ENCODE measurements at regions not wholly inside any gene's neighbourhood (a gene's known extent, or its start where the extent isn't known, plus 50 kb on each side); places are given as distances from the start of the nearest gene placed in this dataset.
"Not testable (repeated sequence)": the region's sequence is repeated elsewhere in the genome, so short reads cannot be mapped to it uniquely, and the experiment has no call there.

DNA sequence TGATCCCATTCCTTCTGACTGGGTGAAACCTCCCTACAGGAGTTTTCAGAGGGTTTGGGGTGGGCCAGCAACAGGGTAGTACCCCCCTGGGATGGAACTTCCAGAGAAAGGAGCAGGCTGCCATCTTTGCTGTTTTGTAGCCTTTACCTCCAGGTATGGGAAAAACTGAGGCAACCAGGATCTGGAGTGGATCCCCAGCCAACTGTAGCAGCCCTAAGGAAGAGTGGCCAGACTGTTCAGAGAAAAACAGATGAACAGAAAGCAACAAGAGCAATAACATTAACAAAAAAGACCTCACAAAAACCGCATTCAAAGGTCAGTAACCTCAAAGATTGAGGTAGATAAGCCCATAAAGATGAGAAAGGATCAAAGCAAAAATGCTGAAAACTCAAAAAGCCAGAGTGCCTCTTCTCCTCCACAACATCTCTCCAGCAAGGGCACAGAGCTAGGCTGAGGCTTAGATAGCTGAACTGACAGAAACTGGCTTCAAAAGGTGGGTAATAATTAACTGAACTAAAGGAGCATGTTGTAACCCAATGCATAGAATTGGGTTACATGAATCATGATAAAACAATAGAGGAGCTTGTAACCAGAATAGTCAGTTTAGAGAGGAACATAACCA lies 1288.6 kb upstream of the CNTN5 start:
- DNase-seq (ENCODE audit: extremely low read depth in 1 of 11, low read depth in 9 of 11, low spot score in 4 of 11): peak in 1 of 11 donors; percentile 7

DNA sequence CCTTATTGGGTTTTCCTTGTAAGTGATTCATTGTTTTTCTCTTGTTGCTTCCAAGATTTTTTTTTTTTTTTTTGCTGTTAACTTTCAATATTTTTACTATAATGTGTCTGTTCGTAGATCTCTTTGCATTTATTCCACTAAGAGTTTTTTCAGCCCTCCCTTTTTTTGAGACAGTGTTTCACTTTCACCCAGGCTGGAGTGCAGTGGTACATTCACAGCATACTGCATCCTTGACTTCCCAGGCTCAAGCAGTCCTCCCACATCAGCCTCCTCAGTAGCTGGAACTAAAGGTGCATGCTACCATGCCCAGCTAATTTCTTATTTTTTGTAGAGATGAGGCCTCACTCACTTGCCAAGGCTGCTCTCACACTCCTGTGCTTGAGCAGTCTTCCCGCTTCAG lies 1282.0 kb upstream of the CNTN5 start:
- no peak for DNase-seq (ENCODE audit: extremely low read depth in 1 of 11, low read depth in 9 of 11, low spot score in 4 of 11)

DNA sequence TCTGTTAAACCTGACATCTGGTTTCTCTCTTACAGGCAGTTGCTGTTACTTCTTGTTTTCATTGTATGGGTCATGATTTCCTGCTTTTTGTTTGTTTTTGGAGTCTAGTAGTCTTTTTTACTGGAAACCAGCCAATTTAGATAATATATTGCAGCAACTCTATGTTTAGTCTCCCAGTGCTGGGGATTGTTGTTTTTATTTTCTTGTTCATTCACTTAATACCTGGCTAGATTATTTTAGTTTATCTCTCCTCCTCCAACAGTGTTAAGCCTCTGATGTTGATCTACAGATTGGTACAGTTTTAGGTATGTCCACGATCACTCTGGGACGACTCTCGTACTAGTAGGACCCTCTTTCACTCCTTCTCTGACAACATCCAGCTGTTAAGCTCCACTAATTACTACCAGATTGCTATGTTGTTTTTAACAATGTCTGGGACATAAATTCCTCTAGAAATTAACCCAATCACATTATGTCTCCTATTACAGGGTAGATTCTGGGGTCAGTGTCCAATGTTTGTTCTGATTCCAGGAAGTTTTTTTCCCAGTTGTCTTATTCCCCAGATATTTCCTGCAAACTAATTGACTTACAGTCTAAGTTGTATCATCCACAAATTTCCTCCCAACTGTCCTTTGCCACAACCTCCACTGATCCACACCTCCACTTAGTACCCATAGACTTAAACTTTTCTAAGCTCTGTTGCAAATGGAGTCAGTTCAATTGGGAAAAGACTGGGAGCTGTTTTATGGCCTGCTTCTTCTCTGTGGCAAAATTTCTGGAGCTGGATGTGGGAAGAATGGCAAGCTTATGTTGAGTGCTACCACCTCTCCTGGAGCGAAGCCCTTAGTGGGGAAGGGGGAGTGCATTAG lies 1280.6 kb upstream of the CNTN5 start:
- peak; percentile 49 to 84 (median 71) for DNase-seq (ENCODE audit: extremely low read depth in 1 of 11, low read depth in 9 of 11, low spot score in 4 of 11)

DNA sequence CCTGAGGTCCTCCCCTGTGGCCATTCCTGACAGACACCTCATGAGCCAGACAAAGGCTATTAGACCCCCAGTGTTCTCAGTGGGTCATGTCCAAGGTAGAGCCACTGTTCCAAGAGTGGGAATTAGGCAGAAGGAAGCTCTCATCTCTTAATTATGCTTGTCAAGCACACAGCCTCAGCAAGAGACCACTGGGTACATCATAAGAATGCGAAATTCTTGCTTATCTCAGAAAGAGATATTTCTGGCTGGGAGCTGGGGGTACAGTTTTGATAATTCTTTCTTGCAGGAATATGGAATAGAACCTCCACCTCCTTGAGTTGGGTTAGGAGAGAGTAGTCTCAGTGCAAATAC lies 1280.0 kb upstream of the CNTN5 start:
- DNase-seq (ENCODE audit: extremely low read depth in 1 of 11, low read depth in 9 of 11, low spot score in 4 of 11): peak in 1 of 11 donors; percentile 7

DNA sequence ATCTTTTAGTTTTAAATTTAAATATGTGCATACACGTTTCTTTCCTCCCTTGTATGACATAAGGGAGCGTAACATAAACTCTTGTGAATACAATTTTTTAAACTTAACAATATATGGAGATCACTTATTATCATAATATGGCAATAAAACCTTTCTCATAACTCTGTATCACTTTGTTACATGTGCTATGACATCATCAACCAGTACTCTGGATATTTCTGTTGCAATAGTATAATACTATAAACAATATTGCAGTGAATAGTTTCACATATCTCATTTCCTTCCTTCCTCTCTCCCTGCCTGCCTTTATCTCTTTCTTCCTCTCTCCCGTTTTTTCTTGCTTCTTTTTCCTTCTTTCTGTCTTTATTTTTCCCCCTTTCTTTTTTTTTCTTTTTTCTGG lies 1278.0 kb upstream of the CNTN5 start:
- DNase-seq (ENCODE audit: extremely low read depth in 1 of 11, low read depth in 9 of 11, low spot score in 4 of 11): no peak

DNA sequence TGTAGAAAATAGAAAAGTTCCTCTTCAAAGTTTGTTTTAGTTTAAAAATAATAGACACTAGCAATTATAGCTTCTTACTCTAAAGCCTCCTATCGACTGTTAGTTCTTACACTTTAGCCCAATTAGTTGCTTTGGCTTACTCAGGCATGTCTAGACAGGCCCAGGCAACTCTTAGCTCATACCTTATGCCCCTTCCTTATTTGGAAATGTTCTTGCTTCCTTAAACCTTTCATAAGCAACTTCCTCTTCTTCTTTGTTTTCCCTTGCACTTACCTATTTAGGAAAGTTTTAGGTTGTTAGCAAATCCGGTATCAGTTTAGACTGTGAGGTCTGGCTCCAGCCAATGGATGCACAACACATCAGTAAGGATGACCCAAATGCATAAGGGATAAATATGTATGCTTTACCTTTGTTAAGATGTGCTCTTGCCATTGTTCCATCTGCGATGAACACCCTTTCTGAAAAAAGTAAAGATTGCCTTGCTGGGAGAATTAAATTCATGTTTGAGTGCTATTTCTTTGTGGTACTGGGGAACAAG lies 1277.5 kb upstream of the CNTN5 start:
- DNase-seq (ENCODE audit: extremely low read depth in 1 of 11, low read depth in 9 of 11, low spot score in 4 of 11): no peak

DNA sequence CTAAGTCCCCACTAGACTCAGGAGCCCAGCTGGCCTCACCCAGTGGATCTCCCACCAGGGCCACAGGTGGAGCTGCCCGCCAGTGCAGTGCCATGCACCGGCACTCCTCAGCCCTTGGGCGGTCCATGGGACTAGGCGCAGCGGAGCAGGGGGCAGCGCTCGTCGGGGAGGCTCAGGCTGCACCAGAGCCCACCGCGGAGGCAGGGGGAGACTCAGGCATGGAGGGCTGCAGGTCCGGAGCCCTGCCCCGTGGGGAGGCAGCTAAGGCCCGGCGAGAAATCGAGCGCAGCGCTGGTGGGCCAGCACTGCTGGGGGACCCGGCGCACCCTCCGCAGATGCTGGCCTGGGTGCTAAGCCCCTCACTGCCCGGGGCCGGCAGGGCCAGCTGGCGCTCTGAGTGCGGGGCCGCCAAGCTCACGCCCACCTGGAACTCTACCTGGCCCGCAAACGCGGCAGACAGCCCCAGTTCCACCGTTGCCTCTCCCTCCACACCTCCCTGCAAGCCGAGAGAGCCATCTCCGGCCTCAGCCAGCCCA lies 1275.2 kb upstream of the CNTN5 start:
- no peak for DNase-seq (ENCODE audit: extremely low read depth in 1 of 11, low read depth in 9 of 11, low spot score in 4 of 11)

DNA sequence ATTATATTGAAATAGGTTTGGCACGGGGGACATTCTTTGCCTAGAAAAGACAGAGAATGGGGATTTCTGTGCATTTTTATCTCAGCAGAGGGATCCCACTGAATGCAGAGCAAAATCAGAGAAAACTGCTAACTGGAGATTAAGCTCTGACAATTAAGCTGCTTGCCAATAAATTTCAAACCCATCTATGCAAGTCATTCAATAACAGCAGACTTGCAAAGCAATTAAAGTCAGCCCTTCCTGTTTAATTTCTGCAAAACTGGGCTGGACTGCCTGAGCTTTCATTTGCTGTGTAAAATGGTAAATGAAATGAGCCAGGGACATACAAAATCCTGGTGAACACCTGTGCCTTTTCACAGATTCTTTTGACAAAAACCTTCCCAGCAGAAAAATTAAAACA lies 1273.9 kb upstream of the CNTN5 start:
- no peak for DNase-seq (ENCODE audit: extremely low read depth in 1 of 11, low read depth in 9 of 11, low spot score in 4 of 11)

DNA sequence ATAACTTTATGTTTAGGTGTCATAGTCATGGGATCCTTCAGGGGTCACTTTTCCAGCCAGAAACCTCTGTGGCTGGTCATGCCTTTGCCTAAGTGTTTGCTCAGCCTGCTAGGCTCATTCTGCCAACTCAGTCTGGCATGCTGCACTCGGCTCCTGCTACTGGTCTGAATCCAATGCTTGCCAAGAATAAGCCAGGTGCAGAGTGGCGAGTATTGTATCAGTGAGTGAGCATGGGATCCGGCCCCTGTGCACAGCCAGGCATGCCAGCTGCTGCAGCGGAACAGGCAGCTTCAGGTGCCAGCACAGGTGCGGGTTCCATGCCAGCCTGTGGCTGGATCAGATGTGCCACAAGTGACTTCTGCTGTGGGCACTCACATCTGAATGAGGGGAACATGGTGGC lies 1269.3 kb upstream of the CNTN5 start:
- no peak for DNase-seq (ENCODE audit: extremely low read depth in 1 of 11, low read depth in 9 of 11, low spot score in 4 of 11)

DNA sequence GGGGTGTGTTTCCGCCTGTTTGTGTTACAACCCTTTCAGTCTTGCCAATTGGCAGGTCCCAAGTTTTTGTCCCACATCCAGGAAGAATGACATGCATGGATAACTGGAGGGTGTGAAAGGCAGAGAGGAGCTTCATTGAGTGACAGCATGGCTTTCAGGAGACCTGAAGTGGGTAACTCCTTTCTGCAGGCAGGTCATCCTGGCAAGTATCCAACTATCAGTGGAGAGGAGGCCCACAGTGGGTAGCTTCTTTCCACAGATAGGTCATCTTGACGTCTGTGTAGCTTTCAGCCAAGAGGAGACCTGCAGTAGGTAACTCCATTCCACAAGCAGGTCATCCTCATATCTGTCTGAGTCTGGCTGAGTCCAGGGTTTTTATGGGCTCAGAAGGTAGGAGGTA lies 1268.8 kb upstream of the CNTN5 start:
- DNase-seq (ENCODE audit: extremely low read depth in 1 of 11, low read depth in 9 of 11, low spot score in 4 of 11): no peak

DNA sequence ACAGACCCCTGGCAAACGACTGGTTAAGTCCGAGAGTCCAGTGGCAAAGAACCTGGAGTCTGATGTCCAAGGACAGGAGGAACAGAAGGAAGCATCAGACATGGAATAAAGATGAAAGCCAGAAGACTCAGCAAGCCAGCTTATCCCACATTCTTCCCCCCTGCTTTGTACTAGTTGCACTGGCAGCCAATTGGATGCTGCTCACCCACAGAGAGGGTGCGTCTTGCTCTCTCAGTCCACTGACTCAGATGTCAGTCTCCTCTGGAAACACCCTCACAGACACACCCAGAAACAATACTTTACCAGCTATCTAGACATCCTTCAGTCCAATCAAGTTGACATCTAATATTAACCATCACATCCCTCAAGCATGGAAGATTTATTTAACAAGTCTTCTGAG lies 1265.8 kb upstream of the CNTN5 start:
- DNase-seq (ENCODE audit: extremely low read depth in 1 of 11, low read depth in 9 of 11, low spot score in 4 of 11): no peak

DNA sequence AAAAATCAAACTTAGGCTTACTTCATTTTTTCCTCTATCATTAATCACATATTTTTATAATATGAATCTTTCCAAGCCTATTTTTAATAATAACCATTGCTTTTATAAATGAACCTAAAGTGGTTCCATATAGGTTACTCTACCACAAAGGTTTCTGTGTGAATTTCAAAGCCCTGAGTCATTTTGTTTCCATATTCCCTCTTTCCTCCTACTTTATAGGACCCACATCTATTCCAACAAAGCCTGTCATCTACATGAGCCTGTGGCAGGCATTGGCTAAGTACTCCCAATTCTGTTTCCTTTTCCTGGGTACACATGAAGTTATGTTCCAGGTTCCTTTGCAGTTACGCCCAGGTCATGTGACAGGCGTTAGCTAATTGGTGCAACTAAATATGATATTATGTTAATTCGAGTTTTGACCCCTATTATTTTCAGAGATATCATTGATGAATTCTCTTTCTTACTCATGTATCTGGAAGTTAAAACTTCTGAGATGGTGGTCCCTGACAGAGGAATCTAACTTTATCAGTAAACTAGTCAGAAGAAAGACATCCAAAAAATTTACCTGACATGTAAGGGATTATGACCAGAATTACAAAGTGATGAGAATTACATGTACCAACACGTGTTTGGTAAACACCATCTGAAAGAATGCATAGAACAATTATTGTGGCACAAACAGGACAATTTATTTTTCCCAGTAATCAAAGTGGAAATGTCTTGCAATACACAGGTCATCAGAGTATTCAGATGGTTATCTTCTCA lies 1264.0 kb upstream of the CNTN5 start:
- no peak for DNase-seq (ENCODE audit: extremely low read depth in 1 of 11, low read depth in 9 of 11, low spot score in 4 of 11)

DNA sequence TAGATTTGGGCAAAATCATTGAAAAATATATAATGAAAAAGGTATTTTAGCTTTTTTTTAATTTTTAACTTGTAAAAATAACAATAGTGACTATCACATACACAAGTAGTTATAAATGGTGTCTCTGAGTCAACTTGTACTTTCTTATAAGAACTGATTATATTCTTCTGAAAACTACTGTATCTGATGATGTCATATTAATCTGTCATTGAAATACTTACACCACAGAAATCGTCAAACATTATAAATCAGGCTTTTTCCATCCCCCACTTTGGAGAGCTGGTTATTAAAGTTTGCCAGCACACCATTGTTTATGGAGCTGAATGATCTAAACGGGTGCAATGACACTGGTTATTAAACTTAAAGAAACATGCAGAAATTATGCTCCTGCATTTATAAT lies 1259.6 kb upstream of the CNTN5 start:
- no peak for DNase-seq (ENCODE audit: extremely low read depth in 1 of 11, low read depth in 9 of 11, low spot score in 4 of 11)

DNA sequence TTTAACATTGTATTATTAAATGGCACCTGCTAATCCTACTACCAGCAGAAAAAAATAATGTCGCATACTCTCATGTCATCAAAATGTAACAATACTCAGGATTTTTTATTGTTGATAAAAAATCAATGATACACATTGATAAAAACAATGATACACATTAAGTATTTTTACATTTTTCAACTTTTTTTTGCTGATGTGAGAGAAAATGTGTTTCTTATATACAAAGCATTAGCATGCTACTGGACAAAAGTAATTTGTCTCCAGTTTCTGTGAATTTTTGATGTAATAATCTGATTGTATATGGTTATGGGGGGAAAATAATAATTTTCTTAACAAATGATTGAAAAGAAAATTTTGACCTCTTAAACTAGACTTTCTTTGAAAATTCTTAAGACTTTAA lies 1256.6 kb upstream of the CNTN5 start:
- DNase-seq (ENCODE audit: extremely low read depth in 1 of 11, low read depth in 9 of 11, low spot score in 4 of 11): no peak

DNA sequence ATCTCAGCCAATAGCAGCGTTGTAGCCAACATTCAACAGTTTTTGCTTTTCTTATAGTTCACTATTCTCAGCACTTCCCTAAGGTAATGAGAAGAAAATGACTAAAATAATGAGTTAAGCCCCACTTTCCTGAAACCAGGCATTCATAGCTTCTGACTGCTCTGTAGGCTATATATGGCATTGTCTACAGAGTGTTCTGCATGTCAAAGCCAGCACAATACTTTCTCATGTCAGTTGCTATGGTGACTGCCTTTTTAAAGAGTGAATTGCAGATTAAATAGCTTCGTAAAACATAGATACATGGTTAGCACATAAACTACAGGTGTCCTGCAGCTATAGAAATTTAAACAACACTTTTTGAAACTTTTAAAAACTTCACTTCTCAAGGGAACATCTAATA lies 1256.1 kb upstream of the CNTN5 start:
- no peak for DNase-seq (ENCODE audit: extremely low read depth in 1 of 11, low read depth in 9 of 11, low spot score in 4 of 11)

DNA sequence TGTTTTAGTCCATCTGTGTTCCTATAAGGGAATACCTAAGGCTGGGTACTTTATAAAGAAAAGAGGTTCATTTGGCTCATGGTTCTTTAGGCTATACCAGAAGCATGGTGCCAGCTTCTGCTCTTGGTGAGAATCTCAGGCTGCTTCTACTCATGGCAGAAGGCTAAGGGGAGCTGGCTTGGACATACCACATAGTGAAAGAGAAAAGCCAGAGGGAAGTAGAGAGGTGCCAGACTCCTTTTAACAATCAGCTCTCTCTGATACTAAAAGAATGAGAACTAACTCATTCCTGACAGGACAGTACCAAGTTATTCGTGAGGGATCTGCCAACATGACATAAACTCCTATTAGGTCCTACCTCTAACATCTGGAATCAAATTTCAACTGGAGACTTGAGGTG lies 1250.2 kb upstream of the CNTN5 start:
- no peak for DNase-seq (ENCODE audit: extremely low read depth in 1 of 11, low read depth in 9 of 11, low spot score in 4 of 11)

DNA sequence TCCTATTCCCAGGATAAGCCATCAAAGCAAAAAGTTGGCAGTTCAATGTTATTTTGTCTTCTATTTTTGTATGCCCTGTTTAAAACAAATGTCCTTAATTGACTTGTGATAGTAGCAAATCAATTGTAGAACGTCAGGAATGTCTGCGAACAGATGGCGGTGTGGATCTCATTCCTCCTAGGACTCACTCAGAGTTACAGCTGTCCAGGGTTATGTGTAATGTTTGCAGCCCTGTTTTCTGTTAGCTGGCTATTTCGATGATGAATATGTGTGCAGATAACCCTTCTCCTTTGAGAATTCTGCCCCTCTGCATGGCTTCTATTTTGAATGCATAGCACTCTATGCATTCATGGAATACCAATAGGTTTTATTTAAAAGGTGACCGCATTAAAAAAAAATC lies 1248.0 kb upstream of the CNTN5 start:
- DNase-seq (ENCODE audit: extremely low read depth in 1 of 11, low read depth in 9 of 11, low spot score in 4 of 11): no peak

DNA sequence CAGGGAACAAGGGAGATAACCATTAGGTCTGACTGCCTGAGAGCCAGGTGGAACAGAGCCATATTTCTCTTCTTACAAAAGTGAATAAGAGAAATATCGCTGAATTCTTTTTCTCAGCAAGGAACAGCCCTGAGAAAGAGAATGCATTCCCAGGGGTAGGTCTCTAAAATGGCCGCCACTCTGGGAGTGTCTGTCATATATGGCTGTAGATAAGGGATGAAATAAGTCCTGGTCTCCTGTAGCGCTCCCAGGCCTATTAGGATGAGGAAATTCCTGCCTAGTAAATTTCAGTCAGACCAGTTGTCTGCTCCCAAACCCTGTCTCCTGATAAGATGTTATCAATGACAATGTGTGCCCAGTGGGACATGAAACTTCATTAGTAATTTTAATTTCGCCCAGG lies 1236.4 kb upstream of the CNTN5 start:
- DNase-seq (ENCODE audit: extremely low read depth in 1 of 11, low read depth in 9 of 11, low spot score in 4 of 11): not testable (repeated sequence)

DNA sequence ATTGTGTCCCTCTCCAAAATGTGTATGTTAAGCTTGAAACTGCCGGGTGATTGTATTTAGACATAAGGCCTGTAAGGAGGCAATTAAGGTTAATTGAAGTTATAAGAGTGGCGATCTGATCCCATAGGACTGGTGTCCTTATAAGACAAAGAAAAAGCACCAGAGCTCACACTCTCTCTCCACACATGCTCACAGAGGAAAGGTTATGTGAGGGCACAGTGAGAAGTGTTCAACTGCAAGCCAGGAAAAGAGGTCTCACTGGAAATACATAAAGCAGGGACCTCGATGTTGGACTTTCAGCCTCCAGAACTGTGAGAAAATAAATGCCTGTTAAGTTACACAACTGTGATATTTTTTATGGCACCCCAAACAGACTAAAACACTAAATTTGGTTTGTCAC lies 1233.8 kb upstream of the CNTN5 start:
- no peak for DNase-seq (ENCODE audit: extremely low read depth in 1 of 11, low read depth in 9 of 11, low spot score in 4 of 11)

DNA sequence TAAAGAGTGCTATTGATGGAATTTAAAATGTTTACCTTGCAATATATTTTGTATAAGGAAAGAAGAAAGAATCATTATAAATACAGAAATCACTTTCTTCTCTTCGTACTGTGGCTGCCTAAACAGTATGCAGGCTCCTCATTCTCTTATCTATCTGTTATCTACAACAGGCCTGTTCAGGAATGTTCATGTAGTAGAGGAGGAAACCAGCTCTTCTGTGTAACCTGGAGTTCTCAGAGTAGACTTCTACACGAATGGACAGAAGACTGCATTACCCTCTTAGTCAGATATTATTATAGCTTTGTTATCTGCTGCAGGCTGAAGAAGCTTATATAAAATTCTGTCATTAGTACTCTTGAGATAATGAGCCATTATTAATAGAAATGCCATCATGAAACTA lies 1225.9 kb upstream of the CNTN5 start:
- no peak for DNase-seq (ENCODE audit: extremely low read depth in 1 of 11, low read depth in 9 of 11, low spot score in 4 of 11)
